ENCODE measurements at regions not wholly inside any gene's neighbourhood (a gene's known extent, or its start where the extent isn't known, plus 50 kb on each side); places are given as distances from the start of the nearest gene placed in this dataset.
"Not testable (repeated sequence)": the region's sequence is repeated elsewhere in the genome, so short reads cannot be mapped to it uniquely, and the experiment has no call there.

DNA sequence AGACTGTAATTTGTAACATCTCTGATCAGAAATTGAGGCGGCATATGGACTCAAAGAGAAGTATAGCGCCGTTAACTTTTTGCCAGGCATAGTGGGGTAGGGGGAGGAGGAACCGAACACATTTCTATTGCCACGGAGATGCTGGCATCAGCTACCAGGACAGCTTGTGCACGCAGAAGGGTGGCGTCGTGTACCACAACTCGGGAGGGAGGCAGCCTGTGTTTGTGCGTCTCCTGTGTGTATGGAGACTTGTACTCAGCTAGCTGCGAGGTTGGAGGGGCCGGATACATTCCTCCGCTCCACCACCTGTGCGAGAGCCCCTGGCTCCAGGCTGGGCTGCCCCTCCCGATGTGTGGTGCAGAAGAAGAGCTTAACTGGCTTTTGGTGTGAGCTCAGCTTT, 634.8 kb downstream of the TYW1 start:
- DNase-seq, result no peak

DNA sequence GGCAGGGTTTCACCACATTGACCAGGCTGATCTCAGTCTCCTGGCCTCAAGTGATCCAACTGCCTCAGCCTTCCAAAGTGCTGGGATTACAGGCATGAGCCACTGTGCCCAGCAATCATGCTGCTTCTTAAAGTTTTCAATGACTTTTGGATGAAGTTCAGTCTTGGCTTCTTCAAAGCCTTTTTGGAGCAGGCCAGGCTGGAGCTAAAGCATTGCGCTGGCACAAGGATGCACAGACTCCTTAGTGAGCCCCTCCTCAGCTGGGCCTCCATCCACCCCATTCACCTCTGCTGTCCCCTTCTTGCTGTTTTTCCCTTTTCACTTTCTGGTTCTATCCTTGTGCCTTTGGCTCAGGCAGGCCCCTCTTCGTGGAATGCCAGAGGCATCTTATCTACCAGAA, 638.6 kb downstream of the TYW1 start:
- no peak for DNase-seq

DNA sequence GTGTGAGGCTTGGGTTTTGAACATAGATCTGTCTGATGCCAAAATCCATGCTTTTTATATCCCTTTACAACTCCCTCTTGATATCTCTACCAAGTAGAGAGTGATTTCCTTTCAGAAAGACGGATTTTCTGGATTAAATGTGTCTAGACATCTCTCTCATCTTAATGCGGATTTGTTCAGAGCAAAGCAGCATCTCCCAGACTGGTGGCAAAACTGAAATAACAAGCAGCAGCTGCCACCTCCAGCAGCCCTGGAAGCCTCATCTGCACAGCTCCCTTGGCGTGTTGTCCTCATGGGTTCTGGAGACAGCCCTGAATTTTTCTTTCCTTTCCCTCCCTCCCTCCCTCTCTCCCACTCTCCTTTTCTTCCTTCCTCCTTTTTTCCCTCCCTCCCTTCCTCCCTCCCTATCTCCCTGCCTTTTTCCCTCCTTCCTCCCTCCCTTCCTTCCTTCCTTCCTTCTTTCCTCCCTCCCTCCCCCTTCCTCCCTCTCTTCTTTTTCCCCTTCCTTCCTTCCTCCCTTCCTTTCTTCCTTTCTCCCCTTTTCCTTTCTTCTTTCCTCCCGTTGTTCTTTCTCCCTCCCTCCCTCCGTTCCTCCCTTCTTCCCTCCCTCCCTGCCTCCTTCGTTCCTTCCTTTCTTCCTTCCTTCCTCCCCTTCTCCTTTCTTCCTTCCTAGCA, 639.9 kb downstream of the TYW1 start:
- DNase-seq, result no peak

DNA sequence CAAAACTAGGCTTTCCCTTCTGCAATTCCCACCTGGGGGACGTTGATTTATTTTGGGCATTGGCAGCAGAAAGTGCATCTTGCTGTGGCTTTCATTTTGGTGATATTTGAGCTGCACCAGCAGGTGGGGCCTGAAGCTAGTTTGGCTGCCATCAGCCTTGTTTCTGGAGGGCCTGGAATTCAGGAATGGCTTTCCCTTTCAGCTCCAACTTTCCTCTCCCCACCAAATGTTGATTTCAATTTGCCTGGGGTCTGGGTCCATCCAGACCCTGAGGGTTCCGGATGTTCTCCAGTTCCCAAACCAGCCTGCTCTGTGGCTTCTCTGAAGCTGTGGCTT, 640.4 kb downstream of the TYW1 start:
- no peak for DNase-seq

DNA sequence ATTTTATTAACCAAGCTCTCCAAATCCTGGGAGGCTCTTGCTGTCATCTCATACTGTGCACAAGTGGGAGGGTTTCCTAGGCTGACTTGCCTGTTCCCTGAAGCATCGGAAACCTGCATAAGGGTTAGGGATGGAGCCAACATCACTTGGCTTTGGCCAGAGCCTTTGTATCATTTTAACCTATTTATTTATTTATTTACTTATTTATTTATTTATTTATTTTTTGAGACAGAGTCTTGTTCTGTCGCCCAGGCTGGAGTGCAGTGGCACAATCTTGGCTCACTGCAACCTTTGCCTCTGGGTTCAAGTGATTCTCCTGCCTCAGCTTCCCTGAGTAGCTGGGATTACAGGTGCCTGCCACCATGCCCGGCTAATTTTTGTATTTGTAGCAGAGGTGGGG, 645.9 kb downstream of the TYW1 start:
- not testable (repeated sequence) for DNase-seq

DNA sequence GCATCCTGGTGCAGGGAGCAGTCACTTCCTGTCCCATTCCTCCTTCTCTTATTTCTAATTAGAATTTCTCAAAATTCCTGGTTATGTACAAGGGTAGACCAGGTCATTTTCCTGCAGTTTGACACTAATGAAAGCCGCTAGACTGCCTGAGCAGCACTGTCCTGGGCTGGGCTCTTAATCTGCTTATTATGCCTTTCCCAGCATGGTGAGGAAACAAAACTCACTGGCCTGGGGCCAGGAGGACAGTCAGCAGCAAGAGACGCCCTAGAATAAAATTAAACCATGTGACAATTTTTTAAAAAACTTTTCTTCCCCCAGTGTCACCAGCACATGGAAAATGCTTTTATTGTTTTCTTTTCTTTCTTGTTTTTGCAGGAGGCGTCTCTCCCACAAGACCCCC, 647.5 kb downstream of the TYW1 start:
- no peak for DNase-seq

DNA sequence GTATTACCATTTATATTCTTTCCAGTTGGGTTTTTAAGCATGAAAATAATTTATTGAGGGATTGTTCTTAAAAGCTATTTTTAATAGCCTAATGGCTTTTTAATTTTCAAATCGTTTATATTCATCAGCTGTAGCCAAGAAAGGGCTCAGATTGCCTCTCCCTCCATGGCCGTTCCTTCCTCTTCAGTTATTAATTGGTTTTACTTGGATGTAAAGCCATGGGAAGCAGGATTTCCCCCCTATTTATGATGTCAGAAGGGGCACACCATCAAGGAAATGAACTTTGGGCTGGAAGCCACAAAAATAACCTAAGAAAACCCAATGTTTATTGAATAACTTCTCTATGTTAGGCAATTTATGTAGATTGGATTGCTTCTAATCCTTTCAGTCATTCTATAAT, 656.3 kb downstream of the TYW1 start:
- DNase-seq, result no peak

DNA sequence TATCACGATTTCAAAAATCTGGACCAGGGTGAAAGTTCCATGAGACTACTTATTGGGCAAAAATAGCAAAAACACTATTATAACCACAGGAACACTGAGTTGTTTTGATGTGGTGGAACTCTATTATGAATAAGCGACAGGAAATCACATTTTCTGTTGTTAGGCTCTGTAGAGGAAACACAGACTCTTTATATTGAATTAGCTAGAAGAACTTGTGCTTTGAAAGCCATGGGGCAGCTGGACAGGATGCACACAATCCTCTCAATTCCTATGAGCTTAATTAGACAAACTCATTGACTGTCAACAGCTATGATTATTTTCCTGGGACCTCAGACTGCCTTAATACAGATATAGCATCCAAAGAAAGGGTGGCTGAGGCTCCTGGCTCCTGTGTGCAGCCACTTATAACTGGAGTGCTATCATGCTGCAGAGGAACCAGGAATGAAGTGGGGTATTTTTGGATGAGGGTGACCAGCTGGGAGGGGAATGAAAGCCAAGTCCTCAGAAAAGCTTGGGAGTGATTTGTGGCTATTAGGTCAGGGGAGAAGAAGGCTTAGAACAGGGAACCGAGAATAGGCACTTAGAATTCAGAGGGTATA, 657.3 kb downstream of the TYW1 start:
- no peak for DNase-seq

DNA sequence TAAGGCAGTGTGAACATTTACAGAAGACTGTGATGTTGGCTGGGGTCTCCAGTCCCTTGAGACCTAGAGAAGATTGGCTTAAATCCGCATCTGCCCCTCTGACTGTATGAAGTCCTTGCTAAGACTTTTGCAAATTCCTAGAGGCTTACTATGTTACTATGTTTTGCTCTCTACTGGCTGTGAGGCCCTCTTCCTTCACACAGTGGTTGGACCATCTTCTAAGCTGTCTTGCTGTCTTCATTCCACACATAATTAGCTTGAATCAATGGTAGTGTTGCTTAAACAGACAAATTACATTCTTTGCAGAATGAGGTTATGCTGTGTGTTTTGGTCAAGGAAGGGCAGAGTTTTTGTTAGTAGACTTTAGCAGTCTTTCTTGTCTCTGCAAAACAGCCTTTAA, 658.0 kb downstream of the TYW1 start:
- no peak for DNase-seq

DNA sequence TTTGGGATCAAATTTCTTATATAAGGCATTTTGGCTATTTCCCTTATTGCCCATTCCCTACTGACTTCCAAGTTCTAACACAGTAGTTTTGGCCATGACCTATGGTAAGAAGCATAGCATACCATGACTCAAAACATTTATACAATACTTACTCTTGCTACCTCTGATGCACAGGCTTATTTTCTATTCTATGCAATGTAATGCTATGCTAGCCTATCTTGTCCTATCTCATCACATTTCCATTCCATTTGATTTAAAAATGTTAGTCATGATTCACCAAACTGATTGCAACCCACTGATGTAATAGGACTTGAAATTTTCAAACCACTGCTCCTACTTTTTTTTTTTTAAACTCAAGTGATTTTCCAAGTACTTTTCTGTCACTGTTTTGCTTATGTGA, 658.5 kb downstream of the TYW1 start:
- DNase-seq, result no peak

DNA sequence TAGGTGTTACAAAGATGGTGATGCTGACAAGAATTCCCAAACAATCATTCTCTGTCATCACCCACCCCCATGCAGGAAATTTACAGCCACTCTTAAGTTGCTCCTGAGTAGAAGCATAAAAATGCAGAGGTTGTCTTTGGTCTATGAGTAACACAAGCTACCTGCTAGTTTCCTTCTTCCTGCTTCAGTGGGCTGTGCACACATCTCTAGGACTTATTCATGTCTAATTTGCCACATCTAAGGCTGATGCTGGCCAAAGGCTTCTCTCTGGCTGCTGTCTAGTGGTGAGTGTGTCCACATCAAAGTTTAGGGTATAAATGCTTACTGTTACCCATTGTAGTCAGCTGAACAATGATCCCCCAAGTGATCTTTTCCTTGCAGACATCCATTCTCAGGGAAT, 662.5 kb downstream of the TYW1 start:
- no peak for DNase-seq

DNA sequence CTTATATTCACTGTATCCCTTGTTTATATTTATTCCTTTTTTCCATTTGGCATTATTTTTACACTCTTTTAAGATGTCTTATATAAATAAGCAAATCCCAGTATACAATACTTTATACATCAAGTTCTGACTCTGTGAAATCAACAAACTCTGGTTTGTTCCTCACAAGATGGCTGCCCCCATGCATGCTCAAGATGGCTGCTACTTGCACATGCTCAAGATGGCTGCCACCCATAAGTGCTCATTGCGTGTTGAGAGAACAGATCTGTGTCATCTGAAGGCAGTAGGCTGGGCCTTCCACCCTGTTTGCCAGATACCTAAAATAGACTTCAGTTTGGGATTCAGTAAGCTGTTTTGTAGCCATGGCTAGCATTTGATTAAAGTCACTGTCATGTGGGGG, 666.2 kb downstream of the TYW1 start:
- no peak for DNase-seq

DNA sequence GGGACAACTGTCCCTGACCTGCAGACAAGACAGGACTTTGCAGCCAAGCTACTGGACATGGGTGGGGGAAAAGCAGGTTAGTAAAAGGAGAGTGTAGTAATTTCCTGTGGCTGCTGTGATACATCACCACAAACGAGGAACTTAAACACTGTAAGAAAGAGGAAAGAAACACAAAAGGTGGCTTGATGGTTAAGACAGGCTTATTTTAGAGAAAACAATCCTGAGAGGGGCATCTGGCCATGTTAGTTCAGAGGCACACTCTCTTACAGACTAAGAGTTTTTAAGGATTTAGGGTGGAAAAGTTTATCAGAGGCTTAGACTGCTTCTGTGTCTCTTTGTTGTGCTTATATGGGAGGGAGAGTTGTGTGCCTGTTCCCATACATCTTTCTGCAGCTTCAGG, 667.0 kb downstream of the TYW1 start:
- no peak for DNase-seq

DNA sequence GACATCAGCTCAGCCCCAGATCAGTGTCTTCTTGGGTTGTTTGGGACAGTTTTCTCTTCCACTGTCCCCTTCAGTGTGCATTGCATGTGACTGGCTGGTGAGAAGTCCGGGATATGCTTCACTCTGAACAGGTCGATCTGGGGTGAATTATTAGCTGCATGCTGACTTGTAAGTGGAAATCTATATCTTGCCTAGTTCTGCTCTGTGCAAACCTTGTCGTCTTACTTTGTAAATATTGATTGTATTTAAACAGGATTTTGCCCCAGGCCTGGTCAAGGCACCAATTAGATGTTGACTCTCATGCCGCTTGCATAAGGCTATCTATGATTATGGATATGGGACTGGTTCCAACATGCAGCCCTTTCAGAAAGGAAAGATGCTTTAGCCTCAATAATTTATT, 669.7 kb downstream of the TYW1 start:
- not testable (repeated sequence) for DNase-seq

DNA sequence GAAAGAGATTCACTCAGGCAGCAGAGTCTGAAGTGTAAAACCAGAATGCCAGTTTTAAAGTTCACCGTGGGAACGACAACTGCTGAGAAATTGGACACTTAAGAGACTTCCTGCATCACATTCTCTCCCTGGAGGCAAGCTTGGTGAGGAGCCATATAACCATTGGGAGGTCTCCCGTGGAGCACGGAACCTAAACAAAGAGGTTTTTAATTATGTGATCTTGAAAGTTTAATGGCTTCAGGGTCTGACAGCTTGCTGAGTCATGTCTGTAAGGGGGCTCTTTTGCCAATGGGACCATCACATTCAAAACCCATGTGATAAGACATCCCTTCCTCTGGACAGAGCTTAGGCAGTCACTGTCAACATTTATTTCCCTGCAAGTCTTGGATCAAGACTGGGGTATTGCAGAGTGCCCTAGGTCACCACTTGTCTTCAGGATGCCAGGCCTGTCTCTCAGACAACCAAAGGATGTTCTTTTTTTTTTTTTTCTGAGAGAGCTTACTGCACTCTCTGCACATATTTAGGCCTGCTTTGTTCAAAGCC, 674.4 kb downstream of the TYW1 start:
- DNase-seq, result no peak

DNA sequence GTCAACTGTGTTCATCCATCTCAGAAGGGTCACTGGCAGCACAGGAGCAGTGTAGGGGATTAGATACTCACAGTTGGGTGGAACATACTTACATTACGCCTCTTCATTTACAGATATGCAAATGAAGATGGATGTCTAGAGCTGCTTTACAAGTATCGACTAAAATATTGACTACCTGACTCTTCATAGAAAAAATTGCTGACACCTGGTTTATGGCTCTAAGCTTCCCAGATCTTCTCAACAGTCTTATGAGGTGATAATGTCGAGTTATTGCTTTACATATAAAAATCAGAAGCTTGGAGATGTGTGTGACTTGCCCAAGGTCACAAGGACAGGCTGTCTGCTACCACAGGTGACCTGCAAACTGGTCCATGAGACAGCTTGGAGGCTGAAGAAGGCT, 677.2 kb downstream of the TYW1 start:
- DNase-seq, result no peak

DNA sequence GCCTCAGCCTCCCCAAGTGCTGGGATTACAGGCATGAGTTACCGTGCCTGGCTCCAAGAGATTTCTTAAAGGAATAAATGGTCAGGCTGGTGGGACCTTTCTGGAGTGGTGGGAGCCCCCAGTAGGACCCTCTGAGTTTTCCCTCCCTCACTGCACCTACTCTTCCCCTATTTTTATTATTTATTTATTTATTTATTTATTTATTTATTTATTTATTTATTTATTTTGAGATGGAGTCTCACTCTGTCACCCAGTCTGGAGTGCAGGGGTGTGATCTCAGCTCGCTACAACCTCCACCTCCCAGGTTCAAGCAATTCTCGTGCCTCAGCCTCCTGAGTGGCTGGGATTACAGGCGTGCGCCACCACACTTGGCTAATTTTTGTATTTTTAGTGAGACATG, 678.2 kb downstream of the TYW1 start:
- DNase-seq, result not testable (repeated sequence)

DNA sequence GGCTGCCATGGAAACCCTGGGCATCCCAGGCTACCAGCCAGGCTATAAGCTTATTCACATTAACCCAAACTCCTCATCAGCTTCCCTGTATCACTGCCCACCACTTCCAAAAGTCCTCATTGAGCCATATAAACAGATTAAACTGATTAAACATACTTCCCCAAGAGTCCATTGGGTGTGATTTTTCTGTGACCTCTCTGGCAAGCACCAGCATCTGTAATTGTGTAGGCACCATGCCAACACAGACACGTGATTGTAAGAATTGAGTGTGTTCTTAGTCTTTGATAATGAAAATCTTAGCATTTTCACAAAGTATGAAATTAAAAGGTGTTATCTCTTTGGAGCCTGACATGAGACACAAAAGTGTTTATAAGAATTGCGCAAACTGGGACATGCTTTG, 679.3 kb downstream of the TYW1 start:
- DNase-seq, result no peak

DNA sequence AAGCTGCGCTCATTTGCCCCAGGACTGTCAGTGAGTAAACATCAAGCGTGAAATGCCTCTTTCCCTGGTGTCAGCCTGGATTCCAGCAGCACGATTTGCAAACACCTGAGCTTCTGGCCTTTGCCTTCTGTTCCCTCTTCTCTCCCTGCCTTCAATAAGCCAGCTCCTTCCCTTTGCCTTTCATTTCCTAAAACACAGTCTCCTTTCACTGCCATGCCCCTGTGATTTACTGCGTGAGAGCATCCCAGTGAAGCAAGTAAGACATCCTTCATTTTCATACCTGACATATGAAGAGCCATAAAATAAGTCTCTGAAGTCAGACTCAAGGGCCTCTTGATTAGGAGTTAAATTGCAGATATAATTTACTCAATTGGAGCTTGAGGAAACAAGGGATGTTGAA, 681.8 kb downstream of the TYW1 start:
- DNase-seq, result no peak

DNA sequence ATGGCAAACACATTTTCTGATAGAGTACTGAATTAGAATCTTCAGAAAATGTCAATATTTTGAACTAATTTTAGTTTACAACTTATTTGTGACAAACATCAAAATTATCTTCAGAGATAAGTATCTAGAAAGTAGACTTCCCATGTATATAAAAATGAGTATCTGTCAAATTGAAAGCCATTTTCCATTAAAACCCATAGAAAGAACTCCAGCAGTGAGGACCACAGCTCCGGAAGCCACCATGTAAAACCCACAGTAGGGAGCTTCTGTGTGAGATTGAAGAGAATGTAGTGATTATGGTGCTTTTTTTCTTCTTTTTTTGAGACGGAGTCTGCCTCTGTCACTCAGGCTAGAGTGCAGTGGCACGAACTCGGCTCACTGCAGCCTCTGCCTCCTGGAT, 687.0 kb downstream of the TYW1 start:
- no peak for DNase-seq

DNA sequence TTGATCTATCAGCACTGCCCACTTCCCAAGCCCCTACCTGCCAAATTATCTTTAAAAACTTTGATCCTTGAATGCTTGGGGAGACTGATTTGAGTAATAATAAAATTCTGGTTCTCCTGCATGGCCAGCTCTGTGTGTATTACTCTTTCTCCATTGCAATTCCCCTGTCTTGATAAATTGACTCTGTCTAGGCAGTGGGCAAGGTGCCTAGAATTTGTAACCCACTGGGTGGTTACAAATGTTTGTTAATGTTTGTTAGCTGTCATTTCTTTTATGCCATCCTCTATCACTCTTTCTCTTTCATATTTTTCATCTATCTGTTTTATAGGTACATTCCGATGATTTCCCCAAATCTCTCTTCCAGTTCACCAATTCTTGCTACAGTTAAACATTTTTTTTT, 694.1 kb downstream of the TYW1 start:
- DNase-seq, result no peak

DNA sequence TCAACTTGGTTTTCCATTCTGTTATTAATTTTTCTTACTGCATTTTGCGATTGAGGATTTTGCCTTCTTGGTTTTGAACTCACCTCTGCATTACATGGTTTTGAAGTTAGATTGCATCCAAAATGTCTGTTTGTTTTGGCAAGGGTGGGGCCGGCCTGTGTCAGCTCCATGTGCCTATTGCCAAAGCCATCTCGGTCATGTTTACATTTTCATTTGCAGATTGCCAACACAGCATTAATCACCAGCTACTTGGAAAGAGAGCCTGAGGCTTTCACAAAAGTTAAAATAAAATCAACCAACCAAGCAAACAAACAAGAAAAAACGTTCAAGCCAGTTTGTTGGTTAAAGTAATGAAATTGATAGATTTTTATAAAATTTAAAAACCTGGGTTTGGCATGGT, 695.8 kb downstream of the TYW1 start:
- DNase-seq, result no peak

DNA sequence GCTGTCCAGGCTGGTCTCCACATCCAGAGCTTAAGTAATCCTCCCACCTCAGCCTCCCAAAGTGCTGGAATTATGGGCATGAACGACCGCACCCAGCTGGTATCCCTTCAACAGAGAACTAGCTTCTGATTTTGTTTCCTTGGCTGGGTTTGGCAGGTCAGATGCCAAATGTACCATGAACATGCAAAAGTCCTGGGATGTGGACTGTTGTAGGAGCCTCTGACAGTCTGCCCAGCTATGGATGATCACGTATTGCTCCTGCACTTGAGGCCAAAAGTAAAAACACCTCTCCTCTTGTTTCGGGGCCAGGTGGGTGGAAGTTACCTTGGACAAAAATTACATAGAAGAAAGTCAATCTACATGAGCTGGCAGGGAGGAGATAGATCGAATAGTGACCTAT, 699.5 kb downstream of the TYW1 start:
- no peak for DNase-seq

DNA sequence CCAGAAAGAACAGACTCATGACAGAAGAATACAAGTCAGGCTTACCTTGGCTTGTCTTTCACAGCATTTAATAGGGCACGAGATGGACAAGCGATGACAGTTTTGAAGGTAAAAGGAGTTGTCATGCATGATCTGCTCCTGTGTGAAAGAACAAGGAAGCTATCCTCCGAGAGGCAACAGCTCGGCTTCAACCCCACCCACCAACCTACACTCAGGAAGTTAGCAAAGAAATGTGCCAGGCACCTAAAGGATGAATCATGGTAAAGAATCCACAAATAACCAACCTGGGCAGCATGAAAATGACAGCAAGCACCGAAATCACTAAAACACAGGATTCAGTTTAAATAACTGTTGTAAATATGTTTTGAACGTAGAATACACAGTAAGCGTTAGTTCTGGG, 700.2 kb downstream of the TYW1 start:
- no peak for DNase-seq

DNA sequence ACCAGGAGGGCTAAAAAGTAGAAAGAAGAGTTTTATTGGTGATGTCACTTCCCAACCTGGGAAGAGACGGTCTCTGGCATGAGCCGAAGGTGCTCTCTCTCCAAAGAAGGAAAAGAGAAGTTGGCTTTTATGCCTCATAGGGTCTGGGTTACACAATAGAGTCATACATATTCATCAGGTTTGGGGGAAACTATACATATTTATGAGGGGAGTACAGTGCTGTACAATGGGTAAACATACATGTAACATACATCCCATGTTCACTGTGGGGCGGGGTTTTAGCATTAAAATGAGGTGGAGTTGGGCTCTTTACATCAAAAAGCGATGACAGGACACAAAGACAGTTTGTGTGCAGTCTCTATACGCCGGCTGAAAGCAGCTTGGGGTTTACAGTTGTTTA, 701.7 kb downstream of the TYW1 start:
- no peak for DNase-seq

All from NCI-H1048 (cell line).